Small intestine (tissue), 7 donors: ENCODE measurements at regions not wholly inside any gene's neighbourhood (a gene's known extent, or its start where the extent isn't known, plus 50 kb on each side); places are given as distances from the start of the nearest gene placed in this dataset.
A peak's percentile ranks its signal among the peaks of the same experiment; 100 is the strongest.
"Not testable (repeated sequence)": the region's sequence is repeated elsewhere in the genome, so short reads cannot be mapped to it uniquely, and the experiment has no call there.

Experiments used
- DNase-seq, 2 donors: peaks; one replicate each; pipeline versions ENCODE4 v3.0.0 to v3.0.0-alpha.2; 2013
- FAIRE-seq: peaks from 2 replicates; lab custom pipeline; 2012; peaks lifted over from hg19 to GRCh38; lab: Jason Lieb, UNC
- H3K27ac ChIP-seq, 3 donors: one replicate each; pipeline ENCODE4 v1.5.1; 2013; ENCODE audit warnings: low read length in 2 of 3, mild to moderate bottlenecking in 2 of 3, control low read depth in 1 of 3, inconsistent platforms in 1 of 3, low read depth in 1 of 3, moderate library complexity in 1 of 3
- H3K27me3 ChIP-seq, 3 donors: one replicate each; pipeline ENCODE4 v1.6.1; 2013; ENCODE audit warnings: low read length in 3 of 3, inconsistent platforms in 1 of 3; ENCODE audit not compliant: control insufficient read depth in 3 of 3, insufficient read depth in 3 of 3
- H3K36me3 ChIP-seq, 3 donors: one replicate each; pipeline ENCODE4 v1.6.1; 2013; ENCODE audit warnings: low read length in 3 of 3, inconsistent platforms in 1 of 3, low read depth in 1 of 3, mild to moderate bottlenecking in 1 of 3, moderate library complexity in 1 of 3; ENCODE audit not compliant: control insufficient read depth in 3 of 3, insufficient read depth in 2 of 3
- H3K4me1 ChIP-seq, 3 donors: one replicate each; pipeline ENCODE4 v1.6.1; 2013; ENCODE audit warnings: low read length in 2 of 3, inconsistent platforms in 1 of 3, low read depth in 1 of 3, mild to moderate bottlenecking in 1 of 3, moderate library complexity in 1 of 3; ENCODE audit not compliant: control insufficient read depth in 3 of 3, insufficient read depth in 2 of 3
- H3K4me3 ChIP-seq, 3 donors: one replicate each; pipeline ENCODE4 v1.5.1; 2013; ENCODE audit warnings: low read length in 3 of 3, control low read depth in 1 of 3, inconsistent platforms in 1 of 3, low read depth in 1 of 3, mild to moderate bottlenecking in 1 of 3, moderate library complexity in 1 of 3
- H3K9me3 ChIP-seq, 2 donors: one replicate each; pipeline ENCODE4 v1.6.1; 2013; ENCODE audit warnings: low read depth in 1 of 2, low read length in 1 of 2; ENCODE audit not compliant: control insufficient read depth in 2 of 2, insufficient read depth in 1 of 2
- WGBS, 3 donors: extraction: QIAGEN DNeasy Blood & Tissue Kit; methylation state at CpG; one replicate each; pipeline ENCODE4 v1.1.7; 2013; 5-methylcytosine and 5-hydroxymethylcytosine counted together
- donor health status: healthy with polysubstance abuse.
- donor health status: control.
- donor health status: control.
- donor health status: Bipolar disorder and iron deficiency.
- donor health status: healthy.

- H3K27me3 ChIP-seq, FAIRE-seq, DNase-seq, H3K4me3 ChIP-seq, H3K4me1 ChIP-seq, H3K9me3 ChIP-seq, H3K27ac ChIP-seq, H3K36me3 ChIP-seq: not testable (repeated sequence)
- 49 to 68% (median 56%) methylated on average over 6 to 17 of the region's 24 CpGs for WGBS, 3 donors
Measured at GRCh38 chr21:5115646-5116343, 5405.6 kb upstream of the TPTE start.

- H3K36me3 ChIP-seq, H3K9me3 ChIP-seq, H3K27ac ChIP-seq, DNase-seq, H3K4me3 ChIP-seq, H3K27me3 ChIP-seq, FAIRE-seq, H3K4me1 ChIP-seq: not testable (repeated sequence)
- 56 to 100% (median 77%) methylated on average over 1 to 2 of the region's 19 CpGs for WGBS, 3 donors
Measured at GRCh38 chr21:5116344-5117123, 5404.8 kb upstream of the TPTE start.

GRCh38 chr21:5117135-5117534 lies 5404.2 kb upstream of the TPTE start:
- H3K4me3 ChIP-seq, H3K9me3 ChIP-seq, H3K4me1 ChIP-seq, DNase-seq, FAIRE-seq, H3K27ac ChIP-seq, H3K27me3 ChIP-seq, H3K36me3 ChIP-seq: not testable (repeated sequence)
- WGBS, 3 donors: 38 to 83% (median 63%) methylated on average over 2 to 4 of the region's 15 CpGs

GRCh38 chr21:5117666-5118295 lies 5403.6 kb upstream of the TPTE start:
- H3K27ac ChIP-seq, H3K4me3 ChIP-seq, H3K36me3 ChIP-seq, DNase-seq, H3K4me1 ChIP-seq, FAIRE-seq, H3K27me3 ChIP-seq, H3K9me3 ChIP-seq: not testable (repeated sequence)
- 59 to 96% (median 67%) methylated on average over 3 to 10 of the region's 17 CpGs for WGBS, 3 donors

GRCh38 chr21:5118296-5118679 lies 5403.1 kb upstream of the TPTE start:
- H3K4me3 ChIP-seq, H3K27me3 ChIP-seq, FAIRE-seq, H3K36me3 ChIP-seq, H3K4me1 ChIP-seq, DNase-seq, H3K9me3 ChIP-seq, H3K27ac ChIP-seq: not testable (repeated sequence)
- WGBS, 3 donors: 54 to 68% methylated on average over 4 to 5 of the region's 17 CpGs; no CpG with 5 or more reads in 1 of the 3 donors

GRCh38 chr21:5119179-5119578 lies 5402.2 kb upstream of the TPTE start:
- WGBS, 3 donors: 79 to 100% (median 98%) methylated on average over 1 to 7 of the region's 8 CpGs

GRCh38 chr21:5121399-5121798 lies 5400.0 kb upstream of the TPTE start:
- DNase-seq: peak in 1 of 2 donors; percentile 3
- WGBS, 3 donors: 38 to 62% (median 44%) methylated on average over 4 to 5 of the region's 14 CpGs
- H3K9me3 ChIP-seq, H3K27me3 ChIP-seq, FAIRE-seq, H3K36me3 ChIP-seq, H3K4me1 ChIP-seq, H3K4me3 ChIP-seq: not testable (repeated sequence)
- H3K27ac ChIP-seq: peak overlapping the region in 1 of 3 donors; percentile 54

More at GRCh38 chr21:5119179-5119578, 5402.2 kb upstream of the TPTE start:
- FAIRE-seq, H3K9me3 ChIP-seq, H3K4me3 ChIP-seq, H3K4me1 ChIP-seq, H3K27ac ChIP-seq, H3K36me3 ChIP-seq, DNase-seq, H3K27me3 ChIP-seq: not testable (repeated sequence)

GRCh38 chr21:5121849-5122248 lies 5399.5 kb upstream of the TPTE start:
- FAIRE-seq, H3K9me3 ChIP-seq, H3K4me3 ChIP-seq, H3K4me1 ChIP-seq, DNase-seq, H3K27me3 ChIP-seq, H3K36me3 ChIP-seq, H3K27ac ChIP-seq: not testable (repeated sequence)
- WGBS, 3 donors: no CpG with 5 or more reads among the region's 16 CpGs
